Neural progenitor cell (in vitro differentiated cells): ENCODE measurements at regions not wholly inside any gene's neighbourhood (a gene's known extent, or its start where the extent isn't known, plus 50 kb on each side); places are given as distances from the start of the nearest gene placed in this dataset.

Source experiments
- DNase-seq: peaks from one replicate; pipeline ENCODE4 v3.0.0-alpha.2; 2016; ENCODE audit warnings: low spot score
- H2AFZ ChIP-seq: fragments of 200-600 bp; sonication (generic); replicated peaks from 2 replicates; pipeline ENCODE4 v1.6.1; 2016; ENCODE audit warnings: antibody characterized with exemption
- H3F3A ChIP-seq: fragments of 200-600 bp; sonication (generic); 2 replicates; pipeline ENCODE4 v1.6.1; 2016; ENCODE audit warnings: antibody characterized with exemption, low read depth
- H3K27ac ChIP-seq: fragments of 200-600 bp; sonication (generic); 2 replicates; pipeline ENCODE4 v1.5.1; 2016; ENCODE audit warnings: mild to moderate bottlenecking
- H3K27me3 ChIP-seq: fragments of 200-600 bp; sonication (generic); 2 replicates; pipeline ENCODE4 v1.6.1; 2016; ENCODE audit warnings: mild to moderate bottlenecking, moderate library complexity
- H3K36me3 ChIP-seq: fragments of 200-600 bp; sonication (generic); 2 replicates; pipeline ENCODE4 v1.5.1; 2016
- H3K4me1 ChIP-seq: fragments of 200-600 bp; sonication (generic); 2 replicates; pipeline ENCODE4 v1.6.1; 2016; ENCODE audit warnings: mixed run types
- H3K4me2 ChIP-seq: fragments of 200-600 bp; sonication (generic); 2 replicates; pipeline ENCODE4 v1.6.1; 2016
- H3K4me3 ChIP-seq: fragments of 200-600 bp; sonication (generic); 2 replicates; pipeline ENCODE4 v1.5.1; 2016
- H3K79me2 ChIP-seq: fragments of 200-600 bp; sonication (generic); 2 replicates; pipeline ENCODE4 v1.6.1; 2016; ENCODE audit warnings: low read depth
- H3K9ac ChIP-seq: fragments of 200-600 bp; sonication (generic); 2 replicates; pipeline ENCODE4 v1.6.1; 2016
- H3K9me3 ChIP-seq: fragments of 200-600 bp; sonication (generic); 2 replicates; pipeline ENCODE4 v1.5.1; 2016; ENCODE audit warnings: low read depth
- H4K20me1 ChIP-seq: fragments of 200-600 bp; sonication (generic); 2 replicates; pipeline ENCODE4 v1.6.1; 2016; ENCODE audit warnings: low read depth
- H3K27ac Mint-ChIP-seq: 3 replicates; pipeline ENCODE4 v1.8.0; 2021; ENCODE audit warnings: mixed read lengths
- H3K27me3 Mint-ChIP-seq: 2 replicates; pipeline ENCODE4 v1.8.0; 2022; ENCODE audit warnings: low read depth, mild to moderate bottlenecking, inconsistent platforms, moderate library complexity, mixed read lengths; ENCODE audit not compliant: insufficient read depth
- H3K36me3 Mint-ChIP-seq: 3 replicates; pipeline ENCODE4 v1.8.0; 2021; ENCODE audit warnings: mixed read lengths
- H3K4me1 Mint-ChIP-seq: 3 replicates; pipeline ENCODE4 v1.8.0; 2021; ENCODE audit warnings: mixed read lengths
- H3K4me3 Mint-ChIP-seq: 3 replicates; pipeline ENCODE4 v1.8.0; 2021; ENCODE audit warnings: mild to moderate bottlenecking, moderate library complexity, mixed read lengths
- H3K9me3 Mint-ChIP-seq: 3 replicates; pipeline ENCODE4 v1.8.0; 2020; ENCODE audit warnings: mixed read lengths
- EZH2 ChIP-seq: fragments of 200-600 bp; sonication (generic); IDR thresholded peaks from 2 replicates; pipeline ENCODE4 v1.6.1; 2017; ENCODE audit warnings: antibody characterized with exemption, mild to moderate bottlenecking, moderate library complexity
- EZH2phosphoT487 ChIP-seq: fragments of 200-600 bp; sonication (generic); IDR thresholded peaks from 2 replicates; pipeline ENCODE4 v1.6.1; 2017; ENCODE audit warnings: antibody characterized with exemption
- TF ChIP-seq, protein P1 (sequence below): fragments of 200-600 bp; sonication (generic); IDR thresholded peaks from 2 replicates; pipeline ENCODE4 v1.5.1; 2017; ENCODE audit warnings: antibody characterized with exemption, mild to moderate bottlenecking

DNA sequence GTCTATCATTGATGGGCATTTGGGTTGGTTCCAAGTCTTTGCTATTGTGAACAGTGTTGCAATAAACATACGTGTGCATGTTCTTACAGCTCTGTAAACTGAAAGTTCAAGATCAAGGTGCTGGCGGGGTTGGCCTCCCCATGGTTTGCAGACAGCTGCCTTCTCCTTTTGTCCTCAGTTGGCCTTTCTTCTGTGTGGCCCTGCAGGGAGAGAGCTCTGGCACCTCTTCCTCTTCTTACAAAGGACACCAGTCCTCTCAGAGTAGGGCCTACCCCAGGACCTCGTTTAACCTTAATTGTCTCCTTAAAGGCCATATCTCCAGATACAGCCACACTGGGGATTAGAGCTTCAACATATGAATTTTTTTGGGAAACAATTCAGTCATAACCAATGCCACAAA, 462.7 kb downstream of the TCERG1L start:
- TF ChIP-seq, protein P1, sequence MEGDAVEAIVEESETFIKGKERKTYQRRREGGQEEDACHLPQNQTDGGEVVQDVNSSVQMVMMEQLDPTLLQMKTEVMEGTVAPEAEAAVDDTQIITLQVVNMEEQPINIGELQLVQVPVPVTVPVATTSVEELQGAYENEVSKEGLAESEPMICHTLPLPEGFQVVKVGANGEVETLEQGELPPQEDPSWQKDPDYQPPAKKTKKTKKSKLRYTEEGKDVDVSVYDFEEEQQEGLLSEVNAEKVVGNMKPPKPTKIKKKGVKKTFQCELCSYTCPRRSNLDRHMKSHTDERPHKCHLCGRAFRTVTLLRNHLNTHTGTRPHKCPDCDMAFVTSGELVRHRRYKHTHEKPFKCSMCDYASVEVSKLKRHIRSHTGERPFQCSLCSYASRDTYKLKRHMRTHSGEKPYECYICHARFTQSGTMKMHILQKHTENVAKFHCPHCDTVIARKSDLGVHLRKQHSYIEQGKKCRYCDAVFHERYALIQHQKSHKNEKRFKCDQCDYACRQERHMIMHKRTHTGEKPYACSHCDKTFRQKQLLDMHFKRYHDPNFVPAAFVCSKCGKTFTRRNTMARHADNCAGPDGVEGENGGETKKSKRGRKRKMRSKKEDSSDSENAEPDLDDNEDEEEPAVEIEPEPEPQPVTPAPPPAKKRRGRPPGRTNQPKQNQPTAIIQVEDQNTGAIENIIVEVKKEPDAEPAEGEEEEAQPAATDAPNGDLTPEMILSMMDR, result no peak
- TF ChIP-seq EZH2phosphoT487, result no peak
- no peak for TF ChIP-seq EZH2
- H3K36me3 ChIP-seq, result no peaks in the 10 kb centered on the region
- H2AFZ ChIP-seq, result no peak overlapping the region
- DNase-seq, result no peak
- H3K27ac ChIP-seq, result no peak overlapping the region
- no peak overlapping the region for H3K9ac ChIP-seq
- Mint-ChIP-seq H3K4me3 (no peak overlapping the region), H3K36me3 (no peaks in the 10 kb centered on the region), H3K9me3 (no peaks in the 10 kb centered on the region), H3K4me1 (peaks cover 8% of the 10 kb centered on the region), H3K27ac (no peak overlapping the region), H3K27me3 (peaks cover 2% of the 10 kb centered on the region)
- no peaks in the 10 kb centered on the region for H3K79me2 ChIP-seq
- H3K4me3 ChIP-seq, result no peak overlapping the region
- H3F3A ChIP-seq, result no peaks in the 10 kb centered on the region
- H3K4me1 ChIP-seq, result peaks cover 6% of the 10 kb centered on the region
- no peaks in the 10 kb centered on the region for H3K27me3 ChIP-seq
- no peak overlapping the region for H3K4me2 ChIP-seq
- peaks cover 9% of the 10 kb centered on the region for H3K9me3 ChIP-seq
- H4K20me1 ChIP-seq, result no peaks in the 10 kb centered on the region

DNA sequence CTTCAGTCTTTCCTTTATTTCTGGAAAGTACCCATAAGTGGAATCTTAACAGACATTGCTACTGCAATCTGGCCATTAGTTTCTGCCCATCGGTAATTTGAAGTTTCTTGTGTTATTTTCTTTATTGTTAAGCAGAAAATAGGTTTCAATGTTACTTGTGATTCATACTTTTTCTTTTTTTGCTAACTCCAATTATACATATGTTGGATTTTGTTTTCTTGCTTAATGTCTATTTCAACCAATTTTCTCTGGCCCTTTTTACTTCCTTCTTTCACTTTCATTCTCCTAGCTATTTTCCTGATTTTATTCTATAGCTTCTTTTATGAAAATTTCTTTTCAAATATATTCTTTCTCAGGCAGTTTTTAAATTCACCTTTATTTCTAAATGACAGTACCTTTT, 457.4 kb downstream of the TCERG1L start:
- no peak for DNase-seq
- Histone ChIP-seq H3K9me3 (peaks cover 19% of the 10 kb centered on the region), H3K9ac (no peak overlapping the region), H3K27me3 (no peaks in the 10 kb centered on the region), H3K36me3 (no peaks in the 10 kb centered on the region), H2AFZ (no peak overlapping the region), H4K20me1 (no peaks in the 10 kb centered on the region), H3K4me3 (no peak overlapping the region), H3K4me2 (no peak overlapping the region), H3F3A (no peaks in the 10 kb centered on the region), H3K4me1 (no peaks in the 10 kb centered on the region), H3K27ac (no peak overlapping the region), H3K79me2 (no peaks in the 10 kb centered on the region)
- H3K36me3 Mint-ChIP-seq, result no peaks in the 10 kb centered on the region
- no peaks in the 10 kb centered on the region for H3K4me1 Mint-ChIP-seq
- no peak overlapping the region for H3K27ac Mint-ChIP-seq
- H3K27me3 Mint-ChIP-seq, result peaks cover 2% of the 10 kb centered on the region
- H3K4me3 Mint-ChIP-seq, result no peak overlapping the region
- no peak for TF ChIP-seq EZH2phosphoT487
- TF ChIP-seq EZH2, result no peak
- TF ChIP-seq, protein P1, result no peak
- H3K9me3 Mint-ChIP-seq, result peaks cover 14% of the 10 kb centered on the region

DNA sequence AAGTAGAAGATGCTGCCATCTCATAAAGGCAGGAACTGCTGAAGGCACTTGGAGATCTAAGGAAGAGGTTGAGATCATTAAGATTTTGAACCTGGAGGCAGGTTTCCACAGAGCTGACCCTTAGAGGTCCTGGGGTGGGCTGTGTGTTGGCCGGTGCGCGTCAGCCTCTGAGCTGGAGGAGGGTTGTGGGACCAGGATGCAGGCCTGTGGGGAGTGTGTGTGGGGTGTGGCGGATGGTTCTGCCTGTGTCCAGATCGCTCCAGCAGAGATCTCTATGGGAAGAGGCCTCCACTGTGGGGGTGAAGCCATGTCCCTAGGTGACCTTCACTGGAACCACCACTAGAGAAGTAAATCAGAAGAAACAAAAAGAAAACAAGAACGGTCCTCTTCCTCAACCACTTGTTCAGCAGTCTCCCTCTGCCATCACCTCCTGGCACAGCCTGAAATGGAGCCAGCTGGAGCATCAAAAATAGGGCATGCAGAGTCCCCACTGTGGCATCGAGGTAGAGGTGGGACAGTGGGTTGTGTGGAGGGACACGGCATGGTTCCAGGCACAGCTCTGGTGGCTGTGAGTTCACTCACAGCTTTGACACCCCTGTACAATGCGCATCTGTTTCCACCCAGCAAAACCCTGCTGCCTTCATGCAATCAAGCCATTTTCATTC, 453.8 kb downstream of the TCERG1L start:
- peaks cover 14% of the 10 kb centered on the region for H3K9me3 Mint-ChIP-seq

More for the DNA sequence above, 453.8 kb downstream of the TCERG1L start:
- no peak overlapping the region for H3K4me2 ChIP-seq
- no peak overlapping the region for H3K27ac ChIP-seq
- Mint-ChIP-seq H3K27me3 (peaks cover 8% of the 10 kb centered on the region), H3K4me1 (no peaks in the 10 kb centered on the region), H3K36me3 (no peaks in the 10 kb centered on the region), H3K4me3 (no peak overlapping the region), H3K27ac (no peak overlapping the region)
- H3K79me2 ChIP-seq, result no peaks in the 10 kb centered on the region
- no peaks in the 10 kb centered on the region for H3F3A ChIP-seq
- H3K9me3 ChIP-seq, result peaks cover 19% of the 10 kb centered on the region
- no peaks in the 10 kb centered on the region for H4K20me1 ChIP-seq
- H3K27me3 ChIP-seq, result no peaks in the 10 kb centered on the region
- H3K4me3 ChIP-seq, result no peak overlapping the region
- TF ChIP-seq, protein P1, result no peak
- TF ChIP-seq EZH2phosphoT487, result no peak
- no peak for TF ChIP-seq EZH2
- no peak overlapping the region for H3K9ac ChIP-seq
- no peaks in the 10 kb centered on the region for H3K36me3 ChIP-seq
- H2AFZ ChIP-seq, result no peak overlapping the region
- no peak for DNase-seq
- H3K4me1 ChIP-seq, result no peaks in the 10 kb centered on the region
